Colonic mucosa (tissue), 4 donors: ENCODE measurements at regions not wholly inside any gene's neighbourhood (a gene's known extent, or its start where the extent isn't known, plus 50 kb on each side); places are given as distances from the start of the nearest gene placed in this dataset.

Source experiments
- DNase-seq: peaks from one replicate; pipeline ENCODE4 v3.0.0-alpha.2; 2020
- H3K27ac ChIP-seq: fragments of 200-600 bp; one replicate; pipeline ENCODE4 v1.8.0; 2021
- H3K27me3 ChIP-seq: fragments of 200-600 bp; one replicate; pipeline ENCODE4 v1.8.0; 2021
- H3K36me3 ChIP-seq: fragments of 200-600 bp; one replicate; pipeline ENCODE4 v1.8.0; 2021
- H3K4me1 ChIP-seq: fragments of 200-600 bp; one replicate; pipeline ENCODE4 v1.8.0; 2021; ENCODE audit warnings: mild to moderate bottlenecking
- H3K4me3 ChIP-seq: fragments of 200-600 bp; one replicate; pipeline ENCODE4 v1.8.0; 2021
- H3K9ac ChIP-seq, 2 donors: one replicate each; pipeline ENCODE4 v1.7.0; 2013; ENCODE audit warnings: control low read depth in 2 of 2, low read depth in 2 of 2, low read length in 2 of 2
- H3K9me3 ChIP-seq: fragments of 200-600 bp; one replicate; pipeline ENCODE4 v1.8.0; 2021
- intact Hi-C: fragments of 100-400 bp; cut with DNase I; formaldehyde crosslinking; loops from one replicate; pipeline ENCODE4 v1.14.1; 2022
- TF ChIP-seq, protein P1 (sequence below): fragments of 200-600 bp; IDR thresholded peaks from one replicate; pipeline ENCODE4 v1.8.0; 2022; ENCODE audit warnings: antibody characterized with exemption, mild to moderate bottlenecking
- donor health status: healthy.
- donor health status: DM: no; HTN: no; CAD: no.
- donor health status: DM: no; HTN: no; CAD: no.

DNA sequence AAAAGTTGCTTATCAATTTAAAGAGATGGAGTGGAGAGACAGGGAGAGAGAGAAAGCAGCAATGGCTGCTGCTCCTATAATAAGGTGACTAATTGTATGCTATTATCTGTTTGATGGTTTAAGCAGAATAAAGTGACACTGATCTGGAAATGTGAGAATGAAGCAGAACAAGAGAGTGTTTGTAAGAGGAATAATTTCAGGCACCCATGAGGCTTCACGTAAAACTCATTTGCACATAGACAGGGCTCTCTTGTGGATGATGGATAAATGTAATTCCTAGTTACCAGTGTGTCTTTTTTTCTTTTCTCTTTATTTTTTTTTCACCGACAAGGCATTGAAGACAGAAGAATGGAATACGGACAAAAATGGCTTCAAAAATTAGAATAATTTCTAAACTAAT lies 228.8 kb upstream of the TYRP1 start:
- DNase-seq, result no peak
- intact Hi-C loops, result no loop called here
- Histone ChIP-seq H3K4me3 (no peak overlapping the region), H3K27me3 (no peaks in the 10 kb centered on the region), H3K9ac (no peak overlapping the region), H3K9me3 (no peaks in the 10 kb centered on the region), H3K36me3 (no peaks in the 10 kb centered on the region), H3K27ac (no peak overlapping the region), H3K4me1 (no peaks in the 10 kb centered on the region)
- TF ChIP-seq, protein P1, sequence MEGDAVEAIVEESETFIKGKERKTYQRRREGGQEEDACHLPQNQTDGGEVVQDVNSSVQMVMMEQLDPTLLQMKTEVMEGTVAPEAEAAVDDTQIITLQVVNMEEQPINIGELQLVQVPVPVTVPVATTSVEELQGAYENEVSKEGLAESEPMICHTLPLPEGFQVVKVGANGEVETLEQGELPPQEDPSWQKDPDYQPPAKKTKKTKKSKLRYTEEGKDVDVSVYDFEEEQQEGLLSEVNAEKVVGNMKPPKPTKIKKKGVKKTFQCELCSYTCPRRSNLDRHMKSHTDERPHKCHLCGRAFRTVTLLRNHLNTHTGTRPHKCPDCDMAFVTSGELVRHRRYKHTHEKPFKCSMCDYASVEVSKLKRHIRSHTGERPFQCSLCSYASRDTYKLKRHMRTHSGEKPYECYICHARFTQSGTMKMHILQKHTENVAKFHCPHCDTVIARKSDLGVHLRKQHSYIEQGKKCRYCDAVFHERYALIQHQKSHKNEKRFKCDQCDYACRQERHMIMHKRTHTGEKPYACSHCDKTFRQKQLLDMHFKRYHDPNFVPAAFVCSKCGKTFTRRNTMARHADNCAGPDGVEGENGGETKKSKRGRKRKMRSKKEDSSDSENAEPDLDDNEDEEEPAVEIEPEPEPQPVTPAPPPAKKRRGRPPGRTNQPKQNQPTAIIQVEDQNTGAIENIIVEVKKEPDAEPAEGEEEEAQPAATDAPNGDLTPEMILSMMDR, result no peak

DNA sequence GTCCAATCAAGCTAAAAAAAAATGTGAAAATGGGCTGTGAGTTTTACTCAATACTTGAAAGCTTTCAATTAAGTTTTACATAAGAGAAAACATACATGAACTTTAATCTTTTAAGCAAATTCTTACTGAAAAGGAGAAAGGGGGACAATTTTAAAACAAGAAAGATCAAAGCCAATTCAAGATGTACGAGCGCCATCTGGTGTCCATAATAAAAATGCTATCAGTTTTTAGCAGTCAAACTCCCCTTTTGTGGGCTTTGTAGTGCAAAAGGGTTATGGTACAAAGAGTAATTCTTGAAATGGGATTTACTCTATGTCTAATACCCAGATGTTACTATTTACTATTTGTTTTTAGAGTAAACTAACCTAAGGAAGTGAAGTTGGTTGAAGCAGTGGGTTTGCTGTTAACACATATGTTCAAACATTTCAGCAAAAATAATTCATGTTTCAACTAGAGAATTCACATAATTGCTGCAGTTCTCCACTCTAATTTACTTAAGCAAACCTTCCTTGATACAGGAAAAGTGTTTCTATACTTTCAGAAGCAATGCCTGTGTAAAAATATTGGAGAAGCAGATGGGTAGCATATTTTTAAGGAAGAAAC lies 228.2 kb upstream of the TYRP1 start:
- H3K9ac ChIP-seq, result no peak overlapping the region
- no peaks in the 10 kb centered on the region for H3K36me3 ChIP-seq
- H3K27me3 ChIP-seq, result no peaks in the 10 kb centered on the region
- H3K4me3 ChIP-seq, result no peak overlapping the region
- DNase-seq, result no peak
- intact Hi-C loops, result no loop called here
- no peaks in the 10 kb centered on the region for H3K4me1 ChIP-seq
- TF ChIP-seq, protein P1, result peak; percentile 44
- no peaks in the 10 kb centered on the region for H3K9me3 ChIP-seq
- no peak overlapping the region for H3K27ac ChIP-seq

DNA sequence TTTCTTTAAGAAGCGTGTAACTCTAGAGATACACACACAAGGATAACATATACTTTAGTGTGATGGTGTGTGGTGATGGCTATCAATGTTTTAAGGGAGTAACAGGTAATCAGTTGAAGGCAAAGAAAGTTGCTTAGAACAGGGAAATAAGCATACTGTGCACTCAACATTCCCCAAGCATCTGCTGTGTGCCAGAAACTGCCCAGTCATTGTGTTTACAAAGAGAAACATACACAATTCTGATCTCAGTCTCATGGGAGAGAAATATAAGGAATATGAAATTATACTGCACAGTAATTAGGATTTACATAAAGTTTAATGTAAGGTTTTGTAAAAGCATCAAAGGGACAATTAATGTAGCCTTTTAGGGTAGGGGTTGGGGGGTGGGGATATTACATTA lies 224.1 kb upstream of the TYRP1 start:
- intact Hi-C loops, result no loop called here
- no peak overlapping the region for H3K9ac ChIP-seq
- H3K9me3 ChIP-seq, result no peaks in the 10 kb centered on the region
- no peak overlapping the region for H3K27ac ChIP-seq
- no peak overlapping the region for H3K4me3 ChIP-seq
- H3K36me3 ChIP-seq, result no peaks in the 10 kb centered on the region
- no peak for DNase-seq
- no peaks in the 10 kb centered on the region for H3K4me1 ChIP-seq
- no peaks in the 10 kb centered on the region for H3K27me3 ChIP-seq
- TF ChIP-seq, protein P1, result no peak

DNA sequence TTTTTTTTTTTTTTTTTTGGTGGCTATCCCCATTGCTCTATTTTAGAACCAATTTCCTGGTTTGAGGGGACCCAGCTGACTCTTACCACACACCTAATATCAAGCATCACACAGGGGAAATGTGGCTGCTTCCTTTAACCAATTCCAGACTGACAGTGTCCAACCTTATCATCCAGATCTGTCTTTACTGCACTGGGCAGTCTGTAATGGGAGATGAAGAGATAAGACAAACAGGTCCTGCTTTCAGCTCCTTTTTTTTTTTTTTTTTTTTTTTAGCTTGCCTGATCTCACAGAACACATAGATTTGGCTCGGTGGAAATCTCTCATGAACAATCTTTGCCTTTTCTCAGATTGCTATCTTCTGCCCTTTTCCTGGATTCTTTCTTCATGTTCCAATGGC lies 198.8 kb upstream of the TYRP1 start:
- Histone ChIP-seq H3K9me3 (no peaks in the 10 kb centered on the region), H3K4me1 (no peaks in the 10 kb centered on the region), H3K27me3 (no peaks in the 10 kb centered on the region), H3K27ac (no peak overlapping the region), H3K36me3 (no peaks in the 10 kb centered on the region), H3K9ac (no peak overlapping the region), H3K4me3 (no peak overlapping the region)
- intact Hi-C loops, result no loop called here
- no peak for DNase-seq
- TF ChIP-seq, protein P1, result no peak

DNA sequence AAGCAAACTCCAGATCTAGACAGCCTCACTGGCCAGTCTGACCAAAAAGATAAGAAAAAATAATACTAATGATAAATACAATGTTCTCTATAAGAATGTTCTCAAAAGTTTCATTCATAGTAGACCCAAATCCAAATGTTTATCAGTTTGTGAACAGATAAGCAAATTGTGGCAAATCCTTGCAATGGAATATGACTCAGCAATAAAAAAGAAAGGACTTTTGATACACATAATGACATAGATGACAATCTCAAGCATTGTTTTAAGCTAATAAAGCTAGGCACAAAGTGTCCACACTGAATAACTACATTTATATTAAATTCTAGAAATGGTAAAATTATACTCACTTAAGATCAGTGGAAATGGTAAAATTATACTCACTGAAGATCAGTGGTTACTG lies 195.4 kb upstream of the TYRP1 start:
- no peak for DNase-seq

More for the DNA sequence above, 195.4 kb upstream of the TYRP1 start:
- H3K9me3 ChIP-seq, result no peaks in the 10 kb centered on the region
- no peaks in the 10 kb centered on the region for H3K36me3 ChIP-seq
- H3K4me1 ChIP-seq, result no peaks in the 10 kb centered on the region
- H3K27ac ChIP-seq, result no peak overlapping the region
- intact Hi-C loops, result no loop called here
- TF ChIP-seq, protein P1, result no peak
- H3K4me3 ChIP-seq, result no peak overlapping the region
- no peak overlapping the region for H3K9ac ChIP-seq
- no peaks in the 10 kb centered on the region for H3K27me3 ChIP-seq
